BLaER1 treated with 17β-estradiol and CSF1 and Interleukin-3, amounts not matched to agents 10 nM and 100 nM (cell line): ENCODE measurements at regions not wholly inside any gene's neighbourhood (a gene's known extent, or its start where the extent isn't known, plus 50 kb on each side); places are given as distances from the start of the nearest gene placed in this dataset.
"Not testable (repeated sequence)": the region's sequence is repeated elsewhere in the genome, so short reads cannot be mapped to it uniquely, and the experiment has no call there.

Experiments used
- H3K27ac ChIP-seq, 11 experiments: shearing (Covaris generic); formaldehyde crosslinking; 2 replicates each; pipeline ENCODE4 v1.8.1; 2022
- H3K27me3 ChIP-seq, 11 experiments: shearing (Covaris generic); formaldehyde crosslinking; 2 replicates each; pipeline ENCODE4 v1.8.1; 2022
- H3K36me3 ChIP-seq, 11 experiments: shearing (Covaris generic); formaldehyde crosslinking; 2 replicates each; pipeline ENCODE4 v1.8.1; 2022
- H3K4me1 ChIP-seq, 10 experiments: shearing (Covaris generic); formaldehyde crosslinking; 2 replicates each; pipeline ENCODE4 v1.8.1; 2022
- H3K4me2 ChIP-seq, 11 experiments: shearing (Covaris generic); formaldehyde crosslinking; 2 replicates each; pipeline ENCODE4 v1.8.1; 2022
- H3K4me3 ChIP-seq, 10 experiments: shearing (Covaris generic); formaldehyde crosslinking; 2 replicates each; pipeline ENCODE4 v1.8.1; 2022
- H3K9ac ChIP-seq, 11 experiments: shearing (Covaris generic); formaldehyde crosslinking; 2 replicates each; pipeline ENCODE4 v1.8.1; 2022
- H3K9me3 ChIP-seq, 11 experiments: shearing (Covaris generic); formaldehyde crosslinking; replicated peaks in 1 of 11; 2 replicates each; pipeline ENCODE4 v1.8.1; 2022
- H4K20me1 ChIP-seq, 11 experiments: shearing (Covaris generic); formaldehyde crosslinking; 2 replicates each; pipeline ENCODE4 v1.8.1; 2022
- Cebpa-rat ChIP-seq, 11 experiments: shearing (Covaris generic); IDR thresholded peaks; 2 replicates each; pipeline ENCODE4 v1.8.1; 2022

GRCh38 chr18:38663682-38664081 is 1098.1 kb upstream of the CELF4 start:
- no peak for TF ChIP-seq Cebpa-rat (IDR thresholded peaks at IDR 0.05)
- no peaks in the 10 kb centered on the region for H4K20me1 ChIP-seq

GRCh38 chr18:38663270-38663669 is 1097.7 kb upstream of the CELF4 start:
- no peak overlapping the region for H3K4me3 ChIP-seq
- H3K4me2 ChIP-seq, result no peak overlapping the region
- H3K9me3 ChIP-seq, result peaks cover 0 to 18% (median 8%) of the 10 kb centered on the region in 11 experiments; a peak in 14 of 22 replicates
- H3K27ac ChIP-seq, result no peak overlapping the region
- H3K9ac ChIP-seq, result no peak overlapping the region
- peaks cover 0 to 22% (median 5%) of the 10 kb centered on the region in 11 experiments; a peak in 11 of 22 replicates for H3K27me3 ChIP-seq
- no peaks in the 10 kb centered on the region for H4K20me1 ChIP-seq
- H3K4me1 ChIP-seq, result peaks cover 0 to 17% (median 0%) of the 10 kb centered on the region in 10 experiments; a peak in 6 of 20 replicates
- H3K36me3 ChIP-seq, result no peaks in the 10 kb centered on the region
- no peak for TF ChIP-seq Cebpa-rat (IDR thresholded peaks at IDR 0.05)

More at GRCh38 chr18:38663682-38664081, 1098.1 kb upstream of the CELF4 start:
- no peak overlapping the region for H3K9ac ChIP-seq
- no peaks in the 10 kb centered on the region for H3K36me3 ChIP-seq
- peaks cover 0 to 22% (median 5%) of the 10 kb centered on the region in 11 experiments; a peak in 11 of 22 replicates for H3K27me3 ChIP-seq
- peaks cover 0 to 17% (median 0%) of the 10 kb centered on the region in 10 experiments; a peak in 6 of 20 replicates for H3K4me1 ChIP-seq
- H3K4me3 ChIP-seq, result no peak overlapping the region
- H3K4me2 ChIP-seq, result no peak overlapping the region
- H3K9me3 ChIP-seq, result peaks cover 4 to 22% (median 12%) of the 10 kb centered on the region in 11 experiments; a peak in 15 of 22 replicates
- no peak overlapping the region for H3K27ac ChIP-seq

GRCh38 chr18:38654946-38655345 is 1089.3 kb upstream of the CELF4 start:
- Histone ChIP-seq H4K20me1 (no peaks in the 10 kb centered on the region), H3K27me3 (no peaks in the 10 kb centered on the region), H3K4me2 (no peak overlapping the region), H3K27ac (no peak overlapping the region), H3K36me3 (no peaks in the 10 kb centered on the region), H3K9me3 (peaks cover 0 to 14% (median 4%) of the 10 kb centered on the region in 11 experiments; a peak in 6 of 22 replicates), H3K9ac (no peak overlapping the region), H3K4me1 (peaks cover 0 to 7% (median 0%) of the 10 kb centered on the region in 10 experiments; a peak in 4 of 20 replicates), H3K4me3 (no peak overlapping the region)
- no peak for TF ChIP-seq Cebpa-rat (IDR thresholded peaks at IDR 0.05)

- Histone ChIP-seq H3K27me3 (no peaks in the 10 kb centered on the region), H3K4me3 (no peak overlapping the region), H3K4me1 (no peaks in the 10 kb centered on the region), H3K4me2 (no peak overlapping the region), H3K27ac (no peak overlapping the region), H4K20me1 (no peaks in the 10 kb centered on the region), H3K36me3 (no peaks in the 10 kb centered on the region), H3K9ac (no peak overlapping the region), H3K9me3 (peaks cover 0 to 14% (median 4%) of the 10 kb centered on the region in 11 experiments; a peak in 6 of 22 replicates)
- TF ChIP-seq Cebpa-rat (IDR thresholded peaks at IDR 0.05), result no peak
Observed at GRCh38 chr18:38651736-38652135, 1086.1 kb upstream of the CELF4 start.

GRCh38 chr18:38648179-38648578 is 1082.6 kb upstream of the CELF4 start:
- Histone ChIP-seq H3K4me2 (no peak overlapping the region), H3K27ac (no peak overlapping the region), H3K27me3 (no peaks in the 10 kb centered on the region), H3K9me3 (0 out of 22 replicates have a peak, but pooled peaks cover 0 to 3% (median 0%) of the 10 kb centered on the region in 11 experiments), H3K9ac (no peak overlapping the region), H3K4me3 (no peak overlapping the region), H4K20me1 (no peaks in the 10 kb centered on the region), H3K4me1 (no peaks in the 10 kb centered on the region), H3K36me3 (no peaks in the 10 kb centered on the region)
- no peak for TF ChIP-seq Cebpa-rat (IDR thresholded peaks at IDR 0.05)

GRCh38 chr18:38646296-38646695 is 1080.7 kb upstream of the CELF4 start:
- no peaks in the 10 kb centered on the region for H3K9me3 ChIP-seq
- no peak overlapping the region for H3K4me3 ChIP-seq
- no peak for TF ChIP-seq Cebpa-rat (IDR thresholded peaks at IDR 0.05)

GRCh38 chr18:38644875-38645641 is 1079.5 kb upstream of the CELF4 start:
- H4K20me1 ChIP-seq, result no peaks in the 10 kb centered on the region
- H3K27ac ChIP-seq, result no peak overlapping the region
- H3K4me3 ChIP-seq, result no peak overlapping the region
- H3K9ac ChIP-seq, result no peak overlapping the region
- H3K4me2 ChIP-seq, result no peak overlapping the region
- no peaks in the 10 kb centered on the region for H3K36me3 ChIP-seq
- peaks cover 0 to 7% (median 5%) of the 10 kb centered on the region in 11 experiments; a peak in 15 of 22 replicates for H3K9me3 ChIP-seq
- no peaks in the 10 kb centered on the region for H3K27me3 ChIP-seq
- TF ChIP-seq Cebpa-rat (IDR thresholded peaks at IDR 0.05), result no peak
- H3K4me1 ChIP-seq, result no peaks in the 10 kb centered on the region

More at GRCh38 chr18:38646296-38646695, 1080.7 kb upstream of the CELF4 start:
- no peak overlapping the region for H3K4me2 ChIP-seq
- H3K36me3 ChIP-seq, result no peaks in the 10 kb centered on the region
- H3K9ac ChIP-seq, result no peak overlapping the region
- H3K4me1 ChIP-seq, result no peaks in the 10 kb centered on the region
- H3K27ac ChIP-seq, result no peak overlapping the region
- H4K20me1 ChIP-seq, result no peaks in the 10 kb centered on the region
- H3K27me3 ChIP-seq, result no peaks in the 10 kb centered on the region

- Histone ChIP-seq H3K27ac (no peak overlapping the region), H3K4me3 (no peak overlapping the region), H3K4me2 (no peak overlapping the region), H3K9ac (no peak overlapping the region), H3K27me3 (no peaks in the 10 kb centered on the region), H3K36me3 (no peaks in the 10 kb centered on the region), H3K4me1 (no peaks in the 10 kb centered on the region), H3K9me3 (peaks cover 22 to 31% (median 28%) of the 10 kb centered on the region in 11 experiments), H4K20me1 (no peaks in the 10 kb centered on the region)
- no peak for TF ChIP-seq Cebpa-rat (IDR thresholded peaks at IDR 0.05)
Observed at GRCh38 chr18:38642711-38643110, 1077.1 kb upstream of the CELF4 start.

- not testable (repeated sequence) for H3K36me3 ChIP-seq, H3K4me3 ChIP-seq, H3K9ac ChIP-seq, H3K27ac ChIP-seq, H4K20me1 ChIP-seq, H3K4me1 ChIP-seq, H3K4me2 ChIP-seq, H3K27me3 ChIP-seq
- peaks cover 23 to 53% (median 37%) of the 10 kb centered on the region in 11 experiments for H3K9me3 ChIP-seq
Observed at GRCh38 chr18:38639700-38640099, 1074.1 kb upstream of the CELF4 start.
